GM18517 (cell line): ENCODE measurements at regions not wholly inside any gene's neighbourhood (a gene's known extent, or its start where the extent isn't known, plus 50 kb on each side); places are given as distances from the start of the nearest gene placed in this dataset.

Experiments used
- ATAC-seq: cut with Tn5 transposase; IDR thresholded peaks from one replicate; pipeline ENCODE4 v1.9.1; 2021; ENCODE audit warnings: mild to moderate bottlenecking, moderate library complexity; ENCODE audit not compliant: unreplicated experiment

DNA sequence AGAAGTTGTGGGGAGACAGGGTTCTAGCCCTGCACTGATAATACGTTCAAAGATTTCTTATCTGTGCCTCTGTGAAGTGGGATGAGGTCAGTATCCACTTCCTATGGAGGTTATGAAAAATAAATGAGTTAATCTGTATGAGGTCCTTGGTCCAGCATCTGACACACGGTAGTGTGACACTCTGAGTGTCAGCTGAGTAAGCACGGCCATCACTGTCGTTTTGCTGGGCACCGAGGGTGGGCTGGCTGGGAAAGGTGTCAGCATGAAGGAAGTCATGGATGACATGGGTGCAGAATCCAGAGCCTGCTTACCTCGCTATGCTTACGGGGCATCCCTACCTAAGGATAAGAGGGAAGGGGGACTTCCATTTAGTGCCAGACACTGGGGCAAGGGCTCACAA, 150.3 kb downstream of the INHBB start:
- ATAC-seq, result no peak

DNA sequence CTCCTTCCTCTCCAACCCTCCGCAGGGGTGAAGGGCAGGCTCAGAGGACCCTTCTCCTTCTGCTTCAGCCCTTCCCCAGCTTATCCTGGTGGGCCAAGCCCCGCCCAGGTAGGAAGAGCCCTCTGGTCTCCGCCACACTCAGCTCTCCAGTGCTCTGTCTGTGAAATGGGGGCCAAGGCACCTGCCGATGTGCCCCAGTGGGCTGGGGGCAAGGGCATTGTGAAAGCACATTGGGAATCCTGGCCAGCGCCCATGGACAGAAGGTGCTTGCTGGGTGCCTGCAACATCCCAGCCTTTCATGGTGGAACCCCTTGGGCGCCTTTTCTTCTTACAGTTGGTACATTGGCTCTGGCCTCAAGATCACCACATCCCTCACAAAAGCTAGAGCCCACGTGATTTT, 150.8 kb downstream of the INHBB start:
- no peak for ATAC-seq

DNA sequence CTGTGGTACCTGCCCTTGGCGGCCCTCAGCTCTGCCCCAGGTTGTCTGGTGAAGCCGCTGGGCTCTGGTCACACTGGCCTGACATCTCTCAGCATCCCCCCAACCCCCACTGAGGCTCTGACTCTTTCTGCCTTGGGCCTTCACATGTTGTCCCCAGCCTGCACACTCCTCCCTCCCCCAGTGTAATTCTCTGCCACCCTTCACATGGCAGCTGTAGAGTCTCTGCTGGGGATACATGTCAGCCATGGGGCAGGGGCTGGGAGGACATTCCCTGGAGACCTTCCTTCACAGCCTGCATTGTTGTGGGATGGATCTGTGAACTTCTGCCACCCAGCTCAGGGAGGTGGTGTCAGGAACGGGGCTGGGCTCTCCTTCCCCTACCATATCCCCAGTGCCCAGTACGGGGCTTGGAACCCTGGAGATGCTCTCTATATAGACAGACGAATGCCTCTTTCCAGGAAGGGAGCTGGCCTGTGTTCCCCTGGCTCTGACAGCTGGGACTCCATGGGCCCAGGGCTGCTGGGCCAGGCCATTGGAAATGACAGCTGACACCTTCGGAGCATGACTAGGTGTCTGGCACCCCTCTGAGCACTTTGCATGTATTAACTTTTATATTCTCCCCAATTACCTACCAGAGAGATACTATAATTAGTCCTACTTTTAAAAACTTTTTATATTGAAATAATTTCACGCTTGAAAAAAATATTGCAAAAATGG, 151.5 kb downstream of the INHBB start:
- ATAC-seq, result no peak

DNA sequence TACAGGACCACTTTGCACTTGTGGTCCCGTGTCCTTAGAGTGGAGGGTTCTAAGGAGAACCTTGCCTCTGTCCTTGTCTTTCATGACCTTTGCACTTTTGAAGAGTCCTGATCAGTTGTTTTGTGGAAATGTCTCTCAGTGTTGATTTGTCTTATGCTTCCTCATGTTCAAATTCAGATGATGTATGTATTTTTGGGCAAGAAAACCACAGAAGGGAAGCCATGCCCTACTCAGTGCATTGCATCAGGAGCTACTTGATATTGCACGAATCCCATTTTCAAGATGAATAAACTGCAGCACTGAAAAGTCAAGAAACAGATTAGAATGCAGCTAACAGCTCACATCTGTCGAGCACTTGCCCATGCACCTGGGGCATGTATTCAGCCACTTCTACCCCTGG, 152.2 kb downstream of the INHBB start:
- no peak for ATAC-seq

DNA sequence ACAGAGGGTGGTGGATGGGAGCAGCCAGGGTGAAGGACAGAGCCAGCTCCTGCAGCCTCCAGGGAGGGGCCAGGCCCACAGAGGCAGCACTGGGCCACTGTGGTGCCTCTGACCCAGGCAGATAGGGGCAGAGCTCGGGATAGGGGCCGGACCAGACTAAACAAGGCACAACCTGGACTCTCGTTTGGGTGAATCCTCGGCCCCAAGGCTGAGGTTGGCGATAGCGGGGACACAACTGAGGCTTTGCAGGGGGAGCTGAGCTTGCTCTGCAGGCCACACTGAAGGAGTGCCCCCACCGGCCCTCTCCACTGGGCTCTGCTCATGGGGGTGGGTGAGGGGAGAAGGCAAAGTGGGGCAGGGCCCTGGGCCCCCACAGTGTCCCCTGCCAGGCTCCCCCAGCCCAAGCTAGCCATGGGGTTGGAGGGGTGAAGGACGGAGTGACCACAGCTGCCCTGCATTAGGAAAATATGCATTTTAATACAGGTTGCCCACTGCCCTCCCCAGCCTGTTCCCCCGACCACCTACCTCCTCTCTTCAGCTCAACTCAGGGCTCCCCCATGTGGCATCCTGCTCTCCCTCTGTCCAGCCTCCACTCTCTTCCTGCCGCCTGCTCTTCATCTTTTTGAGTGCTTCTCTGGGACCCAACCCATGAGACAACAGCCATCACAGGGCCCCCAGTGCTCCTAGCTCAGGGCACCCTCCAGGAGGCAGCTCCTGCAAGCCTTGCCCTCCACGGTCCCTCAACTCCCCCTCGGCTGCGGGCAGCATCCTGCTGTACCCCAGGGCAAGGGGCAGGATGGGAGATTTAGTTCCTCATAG, 152.8 kb downstream of the INHBB start:
- ATAC-seq, result no peak

DNA sequence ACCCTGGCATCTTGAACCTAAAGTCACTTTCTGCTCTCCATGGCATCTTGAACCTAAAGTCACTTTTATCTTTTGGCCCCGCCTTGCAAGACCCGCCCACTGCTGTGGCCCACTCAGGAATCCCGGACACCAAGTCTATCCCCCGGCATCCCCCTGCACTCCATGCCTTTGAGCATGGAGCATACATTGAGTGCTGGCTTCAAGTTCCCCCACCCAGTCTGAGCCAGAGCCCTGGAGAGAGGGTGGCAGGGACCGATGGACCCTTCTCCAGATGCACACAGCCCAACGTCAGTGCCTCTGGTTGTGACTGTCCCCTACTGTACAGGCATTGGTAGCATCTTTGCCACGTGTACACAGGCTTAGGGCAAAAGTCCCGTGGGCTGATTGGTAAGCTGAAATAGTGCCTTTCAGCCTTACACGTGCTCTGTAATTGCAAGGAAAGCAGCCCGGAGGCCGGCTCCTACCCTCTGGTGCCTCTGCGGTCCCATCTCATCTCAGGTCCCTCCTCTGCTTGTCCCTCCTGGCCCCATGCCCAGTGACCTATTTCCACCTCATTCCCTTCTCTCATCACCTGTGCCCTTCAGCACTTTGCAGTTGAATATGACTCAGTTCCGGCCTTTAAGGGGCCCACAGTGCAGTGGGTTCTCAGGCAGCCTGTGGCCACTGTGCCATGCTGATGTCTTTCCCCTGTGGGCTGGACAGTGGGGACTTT, 154.0 kb downstream of the INHBB start:
- no peak for ATAC-seq

DNA sequence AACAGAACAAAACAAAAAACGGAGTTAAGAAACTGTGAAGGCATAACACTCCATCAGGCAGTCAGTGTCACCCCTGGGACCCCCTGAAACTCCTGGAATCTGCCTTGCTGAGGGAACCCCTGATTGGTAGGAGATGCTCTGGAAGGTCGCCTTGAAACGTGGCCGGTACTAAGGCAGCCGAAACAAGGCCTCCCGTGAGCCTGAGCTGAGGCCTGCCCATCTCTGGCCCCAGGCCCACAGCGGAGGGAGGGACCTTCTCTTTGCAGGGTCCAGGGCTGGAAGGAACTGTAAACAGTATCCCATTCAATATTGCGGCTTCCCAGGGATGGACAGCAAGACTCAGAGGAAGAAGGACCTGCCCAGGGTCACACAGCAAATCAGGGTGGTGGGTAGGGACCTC, 155.7 kb downstream of the INHBB start:
- ATAC-seq, result no peak

DNA sequence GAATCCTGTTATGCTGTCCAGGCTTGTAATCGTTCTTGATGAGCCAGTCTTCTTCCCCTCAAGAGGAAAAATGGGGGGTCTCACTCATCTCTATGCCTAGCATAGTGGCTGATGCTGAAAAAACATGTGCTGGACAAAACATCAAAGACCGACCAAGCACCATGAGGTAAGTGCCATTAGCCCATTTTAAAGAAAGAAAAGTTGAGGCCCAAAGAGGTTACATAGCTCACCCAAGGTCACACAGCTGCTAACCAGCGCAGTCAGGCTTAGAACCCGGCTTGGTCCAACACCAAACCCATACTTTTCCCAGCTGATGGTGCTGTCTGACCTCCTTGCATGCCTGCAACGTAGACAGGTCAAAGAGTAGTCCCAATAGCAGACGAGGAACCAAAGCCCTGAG, 156.4 kb downstream of the INHBB start:
- ATAC-seq, result no peak

DNA sequence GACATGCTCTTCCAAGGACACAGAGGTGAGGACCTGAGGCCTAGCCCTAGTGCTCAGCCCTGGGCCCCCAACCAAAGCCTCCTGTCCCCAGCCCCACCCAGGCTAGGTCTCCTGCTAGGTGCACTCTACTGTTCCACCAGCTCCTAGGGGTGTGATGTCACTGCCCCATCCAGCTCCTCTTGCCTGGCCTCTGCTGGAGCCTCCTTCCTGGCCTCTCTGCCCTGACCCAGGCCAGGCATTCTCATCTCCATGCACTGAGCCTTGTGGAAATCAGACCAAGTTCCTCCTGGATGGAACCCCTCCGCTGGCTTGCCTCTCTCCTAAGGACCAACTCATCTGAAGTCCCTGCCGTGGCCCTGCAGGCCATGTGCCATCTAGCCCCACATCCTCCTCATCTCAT, 156.8 kb downstream of the INHBB start:
- no peak for ATAC-seq

DNA sequence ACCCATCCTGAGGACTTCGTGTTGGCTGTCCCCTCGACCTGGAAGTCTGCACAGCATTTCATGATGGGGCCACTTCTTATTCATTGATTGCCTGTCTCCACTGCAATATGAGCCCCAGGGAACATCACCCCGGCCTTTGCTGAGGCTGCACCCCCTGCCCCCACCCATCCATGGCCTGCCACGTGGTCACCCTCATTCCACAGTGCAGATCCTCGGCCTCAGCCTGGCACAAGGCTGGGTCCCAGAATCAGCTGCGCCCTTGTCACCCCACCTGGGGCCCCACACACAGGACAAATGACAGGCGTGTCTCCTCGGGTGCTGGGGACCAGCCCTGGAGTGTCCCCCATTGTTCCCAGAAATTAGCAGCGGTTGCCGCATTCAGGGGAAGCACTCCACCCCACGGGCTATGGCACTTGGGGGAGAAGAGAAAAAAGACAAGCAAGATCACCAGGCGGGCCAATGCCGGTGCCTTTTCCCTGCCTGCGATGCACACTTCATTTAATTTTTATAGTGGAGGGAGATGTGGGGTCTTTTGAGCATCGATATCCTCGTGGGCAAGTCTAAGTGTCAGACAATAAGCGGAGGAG, 157.4 kb downstream of the INHBB start:
- no peak for ATAC-seq

DNA sequence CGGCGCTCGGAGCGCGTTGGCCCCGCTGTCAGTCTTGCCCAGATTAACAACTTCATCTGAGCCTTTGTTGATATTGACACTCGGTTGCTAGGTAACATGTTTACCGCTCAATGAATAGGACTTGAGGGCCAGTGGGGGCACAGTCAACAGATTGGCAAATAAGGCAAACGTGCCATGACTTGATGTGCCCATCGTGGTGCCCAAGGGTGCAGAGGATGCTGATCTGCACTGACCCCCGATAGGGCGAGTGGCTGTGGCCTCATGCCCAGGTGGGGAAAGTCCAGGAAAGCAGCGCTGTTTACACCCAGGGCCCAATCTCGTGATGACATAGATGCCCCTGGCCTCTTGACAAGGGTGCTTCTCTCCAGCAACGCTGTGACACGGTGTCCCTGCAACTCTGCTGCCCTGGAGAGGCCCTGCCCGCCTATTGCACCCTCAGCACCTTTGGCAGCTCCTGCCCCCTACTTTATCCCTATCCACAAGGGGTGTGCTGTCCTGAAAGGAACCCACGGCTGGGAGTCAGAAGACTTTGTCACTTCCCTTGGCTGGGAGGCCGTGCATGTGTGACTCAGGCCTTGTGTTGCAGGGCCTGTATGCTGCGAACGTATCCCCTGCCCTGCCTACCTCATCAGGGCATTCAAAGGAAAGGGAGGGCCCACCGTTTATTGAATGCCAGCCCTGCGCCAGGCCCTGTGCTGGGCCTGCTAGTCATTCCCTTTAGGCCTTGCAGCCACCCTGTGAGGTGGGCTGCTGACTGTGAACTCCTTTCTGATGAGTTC, 158.0 kb downstream of the INHBB start:
- ATAC-seq, result no peak

DNA sequence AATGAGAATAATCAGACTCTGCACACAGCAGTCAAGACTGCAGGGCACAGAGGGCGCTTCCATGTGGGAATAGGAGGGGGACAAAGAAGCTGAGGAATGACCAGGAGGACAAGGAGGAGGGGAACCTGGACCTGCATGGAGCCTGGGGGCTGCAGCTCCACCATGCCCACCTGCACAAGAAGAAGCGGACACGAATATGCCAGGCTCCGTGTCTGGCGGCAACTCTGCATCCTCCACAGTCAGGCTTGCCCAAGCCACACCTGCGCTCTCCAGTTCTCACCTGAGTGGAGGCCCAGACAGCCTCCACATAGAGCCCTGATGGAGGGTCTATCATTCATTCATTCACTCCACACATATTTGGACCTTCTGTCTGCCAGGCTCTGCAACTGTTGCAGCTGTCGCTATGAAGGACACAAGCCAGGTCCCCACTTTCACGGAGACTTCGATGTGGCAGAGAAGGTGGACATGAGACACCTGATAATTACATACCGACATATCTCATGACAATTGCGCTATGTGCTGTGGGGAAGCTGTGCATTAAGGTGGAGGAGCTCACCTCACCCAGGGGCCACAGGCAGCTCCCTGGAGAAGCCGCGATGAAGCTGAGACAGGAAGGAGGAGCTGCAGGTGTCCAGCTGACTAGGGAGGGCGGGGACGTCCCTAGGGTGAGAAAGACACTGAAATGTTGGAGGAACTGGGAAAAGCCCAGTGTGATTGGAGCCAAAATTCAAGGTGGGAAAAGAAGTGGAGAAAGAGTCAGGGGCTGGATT, 159.2 kb downstream of the INHBB start:
- ATAC-seq, result no peak

DNA sequence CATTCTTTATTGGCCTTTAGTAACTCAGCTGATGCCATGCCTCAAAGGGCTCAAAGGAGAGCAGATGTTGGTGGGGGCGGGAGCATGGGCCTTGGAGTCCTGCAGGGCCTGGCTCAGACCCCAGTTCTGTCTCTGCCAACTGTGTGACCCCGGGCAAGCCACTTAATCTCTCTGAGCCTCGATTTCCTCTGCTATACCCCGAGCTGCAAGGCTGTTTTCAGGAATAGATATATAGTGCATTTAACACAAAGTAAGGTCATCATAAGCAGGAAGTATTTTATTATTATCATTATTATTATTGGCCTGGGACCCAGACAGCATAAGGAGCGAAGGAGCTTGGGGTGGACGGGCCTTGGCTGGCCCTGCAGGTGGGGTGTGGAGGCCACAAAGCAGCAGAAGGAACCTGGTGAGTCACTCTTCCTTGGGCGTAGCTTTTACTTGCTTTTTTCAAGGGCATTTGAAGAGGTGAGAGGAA, 162.7 kb downstream of the INHBB start:
- ATAC-seq, result no peak

DNA sequence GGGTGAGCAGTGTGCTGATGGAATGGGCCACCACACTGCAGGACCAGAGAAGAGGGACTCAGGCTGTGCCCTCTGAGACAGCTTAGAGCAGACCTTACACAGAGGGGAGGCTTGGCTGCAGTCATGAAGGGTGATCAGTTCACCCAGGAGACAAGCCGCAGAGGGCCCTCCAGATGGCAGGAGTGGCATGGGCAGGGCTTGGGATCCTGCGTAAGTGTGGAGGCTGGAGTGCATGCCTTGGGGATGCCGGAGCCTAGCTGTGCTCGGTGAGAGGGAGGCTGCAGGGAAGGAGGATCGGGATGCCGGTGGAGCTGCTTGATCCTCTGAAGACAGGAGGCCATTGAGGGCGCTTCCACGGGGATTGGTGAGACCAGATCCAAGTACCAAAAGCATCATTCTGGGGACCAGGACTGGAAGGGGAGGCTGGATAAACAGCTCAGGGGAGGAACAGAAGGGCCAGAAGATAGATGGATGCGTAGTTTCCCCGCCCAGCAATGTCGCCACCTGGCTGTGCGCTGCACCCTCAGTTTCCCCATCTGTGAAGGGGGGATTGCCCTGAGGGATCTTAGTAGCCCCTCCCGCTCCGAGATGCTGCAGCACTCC, 163.4 kb downstream of the INHBB start:
- no peak for ATAC-seq

DNA sequence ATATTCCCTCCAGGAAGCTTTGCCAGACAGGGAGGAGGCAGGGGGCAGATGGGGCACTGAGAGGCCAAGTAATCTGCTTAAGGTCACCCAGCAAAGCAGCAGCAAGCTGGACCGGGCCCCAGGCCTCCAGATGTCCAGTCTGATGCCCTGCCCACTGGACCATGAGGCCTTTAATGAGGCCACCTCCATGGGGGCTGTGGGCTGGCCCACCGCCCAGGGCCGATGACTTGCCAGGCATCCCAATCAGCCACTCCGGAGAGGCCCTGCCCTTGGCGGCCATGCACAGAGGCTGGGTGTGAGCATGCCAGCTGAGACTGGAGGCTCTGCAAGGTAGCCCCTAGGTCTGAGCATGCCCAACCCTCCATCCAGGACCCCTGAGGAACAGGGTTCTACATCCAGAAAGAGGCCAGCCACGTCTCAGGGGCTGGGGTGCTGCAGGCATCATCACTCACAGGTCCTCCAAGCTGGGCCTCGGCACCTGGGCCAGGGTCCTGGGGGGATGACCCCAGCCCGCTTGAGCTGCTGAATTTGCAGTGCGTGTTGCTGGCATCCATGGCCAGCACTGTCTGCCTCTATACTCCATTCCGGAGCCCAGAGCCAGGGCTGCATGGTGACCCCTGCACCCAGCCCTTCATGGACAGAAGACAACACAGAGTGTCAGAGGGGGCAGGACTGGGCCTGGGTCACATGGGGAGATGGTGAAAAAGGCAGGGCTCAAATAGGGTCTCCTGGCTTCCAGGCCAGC, 164.2 kb downstream of the INHBB start:
- no peak for ATAC-seq

DNA sequence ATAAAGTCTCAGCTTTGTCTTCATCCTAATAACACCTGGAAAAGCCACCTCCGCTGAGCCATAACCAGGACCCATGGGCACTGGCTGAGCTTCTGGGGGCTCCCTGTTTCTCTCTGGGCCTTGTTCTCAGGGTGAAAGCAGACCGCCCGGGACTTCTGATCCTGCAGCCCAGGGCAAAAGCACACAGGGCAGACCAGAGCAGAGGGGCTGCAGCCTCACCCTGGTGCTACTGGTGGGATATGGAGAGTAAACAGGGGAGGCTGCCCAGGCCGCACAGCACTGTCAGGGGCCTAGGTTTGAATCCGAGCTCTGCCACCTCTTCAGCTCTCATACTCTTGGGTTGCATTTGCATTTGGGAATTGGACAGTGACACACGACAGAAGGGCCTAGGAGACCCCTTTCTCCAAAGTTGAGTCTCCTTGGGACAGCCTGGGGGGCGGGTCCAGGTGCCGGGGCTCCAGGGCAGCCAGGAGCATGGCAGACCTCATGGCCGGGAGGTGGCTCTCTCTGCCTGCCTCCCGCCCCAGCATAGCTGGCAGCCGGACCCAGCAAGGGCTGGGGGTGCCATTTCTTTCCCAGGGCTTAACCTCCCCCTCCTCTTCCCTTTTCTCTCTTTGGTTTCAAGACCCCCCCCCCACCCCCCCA, 164.9 kb downstream of the INHBB start:
- ATAC-seq, result no peak

DNA sequence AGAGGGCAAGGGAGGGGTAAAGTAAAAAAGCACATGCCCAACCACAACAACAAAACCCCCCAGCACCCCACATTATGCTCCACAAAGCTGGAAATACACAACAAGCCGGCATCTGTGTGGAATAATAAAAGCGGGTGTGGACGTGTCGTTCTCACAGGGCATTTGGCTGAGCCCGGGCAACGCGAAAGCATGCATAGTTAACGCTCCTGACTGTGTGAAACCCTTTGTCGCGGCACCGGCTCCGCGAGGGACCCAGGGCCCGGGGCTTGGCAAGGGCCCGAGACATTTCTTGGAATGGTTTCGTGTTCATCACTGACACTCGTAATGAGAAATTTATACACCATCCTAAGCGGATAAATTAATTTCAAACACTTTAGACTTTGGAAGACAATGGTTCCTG, 165.6 kb downstream of the INHBB start:
- ATAC-seq, result no peak
